UCSD-AML1 (cell line): ENCODE measurements at regions not wholly inside any gene's neighbourhood (a gene's known extent, or its start where the extent isn't known, plus 50 kb on each side); places are given as distances from the start of the nearest gene placed in this dataset.
"Not testable (repeated sequence)": the region's sequence is repeated elsewhere in the genome, so short reads cannot be mapped to it uniquely, and the experiment has no call there.

Experiments used
- DNase-seq: peaks from one replicate; lab custom pipeline; 2025; ENCODE audit not compliant: unreplicated experiment; lab: John Stamatoyannopoulos, UW

- DNase-seq, result no peak
Measured at GRCh38 chr20:56689318-56689717, 60.2 kb downstream of the TFAP2C start.

DNA sequence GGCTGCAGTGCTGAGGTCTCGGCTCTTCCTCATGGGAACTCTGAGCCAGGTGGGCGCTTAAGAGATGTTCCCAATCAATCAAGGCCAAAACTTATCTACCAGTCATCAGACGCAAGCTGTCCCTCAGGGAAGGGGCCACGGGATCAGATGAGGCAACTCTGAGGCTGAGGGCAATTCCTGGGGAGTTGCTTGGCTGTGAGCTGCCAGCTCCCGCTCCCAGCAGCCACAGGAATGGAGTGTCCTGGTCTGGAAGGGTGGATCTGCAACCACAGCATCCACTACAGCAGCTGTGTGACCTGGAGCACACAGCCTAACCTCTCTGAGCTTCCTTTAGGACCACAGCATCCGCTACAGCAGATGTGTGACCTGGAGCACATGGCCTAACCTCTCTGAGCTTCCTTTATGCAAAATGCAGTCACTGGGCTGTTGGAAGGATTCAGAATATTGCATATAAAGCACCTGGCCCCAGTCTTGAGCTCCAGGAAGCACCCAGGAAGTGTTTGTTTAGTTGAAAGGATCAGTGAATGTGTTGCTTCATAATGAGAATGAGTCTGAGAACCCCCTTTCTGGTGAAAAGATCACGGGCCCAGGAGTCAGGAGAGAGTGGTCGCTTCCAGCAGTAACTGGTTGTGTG lies 60.9 kb downstream of the TFAP2C start:
- DNase-seq, result no peak

- no peak for DNase-seq
Measured at GRCh38 chr20:56690531-56691175, 61.5 kb downstream of the TFAP2C start.

DNA sequence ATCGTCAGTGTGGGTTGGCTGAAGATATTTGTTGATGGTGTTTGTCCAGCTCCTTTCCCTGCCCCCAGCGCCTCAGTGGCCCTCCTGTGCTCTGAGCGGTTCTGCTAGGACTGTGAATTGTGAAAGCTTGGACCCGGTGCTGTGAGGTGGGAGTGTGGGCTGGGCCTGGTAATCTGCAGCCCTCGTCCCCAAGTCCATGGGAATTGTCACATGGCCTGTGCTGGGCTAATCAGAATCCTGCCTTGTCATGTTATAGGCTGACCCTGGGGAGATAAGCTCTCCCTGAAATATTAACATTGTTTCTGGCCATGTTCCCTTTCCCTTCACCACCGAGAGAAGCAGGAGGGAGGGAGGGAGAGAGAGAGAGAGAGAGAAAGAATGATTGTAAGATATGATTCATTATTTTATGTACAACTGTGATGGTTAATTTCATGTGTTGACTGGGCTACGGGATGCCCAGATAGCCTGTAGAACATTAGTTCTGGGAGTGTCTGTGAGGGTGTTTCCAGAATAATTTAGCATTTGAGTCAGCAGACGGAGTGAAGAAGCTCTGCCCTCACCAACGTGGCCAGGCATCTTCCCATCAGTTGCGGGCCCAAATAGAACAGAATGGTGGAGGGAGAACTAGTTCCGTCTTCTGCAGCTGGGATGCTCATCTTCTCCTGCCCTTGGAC lies 62.4 kb downstream of the TFAP2C start:
- DNase-seq, result no peak

DNA sequence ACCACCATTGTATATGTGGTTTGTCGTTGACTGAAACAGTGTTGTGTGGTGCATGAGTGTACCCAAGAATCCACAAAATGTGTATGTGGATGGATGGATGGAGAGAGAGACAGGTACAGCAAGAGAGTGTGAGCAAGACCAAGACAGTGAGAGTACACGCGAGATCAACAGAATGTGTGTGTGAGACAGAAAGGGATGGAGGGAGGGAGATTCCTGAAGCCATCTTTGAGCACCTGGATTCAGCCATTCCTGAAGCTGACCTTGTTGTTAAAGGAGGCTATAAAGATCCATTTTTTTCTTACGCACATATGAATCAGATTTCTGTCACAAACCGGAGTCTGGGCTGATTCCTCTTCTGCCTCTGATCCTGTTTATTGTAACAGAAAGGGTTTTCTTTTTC lies 64.1 kb downstream of the TFAP2C start:
- no peak for DNase-seq

GRCh38 chr20:56697476-56697875 lies 68.4 kb downstream of the TFAP2C start:
- DNase-seq, result no peak

DNA sequence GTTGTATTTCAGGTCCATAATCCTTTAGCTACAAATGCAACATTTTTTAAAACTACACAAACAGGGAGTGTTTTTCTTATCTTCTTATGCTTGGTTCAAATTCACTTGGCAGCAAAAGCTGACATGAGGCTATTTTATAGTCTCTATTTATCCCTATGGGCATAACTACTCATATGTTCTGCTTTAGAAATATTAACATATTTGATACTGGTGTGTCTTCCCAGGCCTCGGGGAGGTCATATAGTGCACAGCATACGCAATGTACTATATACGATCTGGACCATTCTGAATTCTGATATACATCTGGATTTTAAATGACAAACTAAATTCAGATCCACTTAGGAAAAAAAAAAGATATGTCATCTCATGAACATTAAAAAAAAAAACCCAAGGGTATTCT lies 69.2 kb downstream of the TFAP2C start:
- DNase-seq, result no peak

- DNase-seq, result no peak
Measured at GRCh38 chr20:56698749-56699148, 69.6 kb downstream of the TFAP2C start.

DNA sequence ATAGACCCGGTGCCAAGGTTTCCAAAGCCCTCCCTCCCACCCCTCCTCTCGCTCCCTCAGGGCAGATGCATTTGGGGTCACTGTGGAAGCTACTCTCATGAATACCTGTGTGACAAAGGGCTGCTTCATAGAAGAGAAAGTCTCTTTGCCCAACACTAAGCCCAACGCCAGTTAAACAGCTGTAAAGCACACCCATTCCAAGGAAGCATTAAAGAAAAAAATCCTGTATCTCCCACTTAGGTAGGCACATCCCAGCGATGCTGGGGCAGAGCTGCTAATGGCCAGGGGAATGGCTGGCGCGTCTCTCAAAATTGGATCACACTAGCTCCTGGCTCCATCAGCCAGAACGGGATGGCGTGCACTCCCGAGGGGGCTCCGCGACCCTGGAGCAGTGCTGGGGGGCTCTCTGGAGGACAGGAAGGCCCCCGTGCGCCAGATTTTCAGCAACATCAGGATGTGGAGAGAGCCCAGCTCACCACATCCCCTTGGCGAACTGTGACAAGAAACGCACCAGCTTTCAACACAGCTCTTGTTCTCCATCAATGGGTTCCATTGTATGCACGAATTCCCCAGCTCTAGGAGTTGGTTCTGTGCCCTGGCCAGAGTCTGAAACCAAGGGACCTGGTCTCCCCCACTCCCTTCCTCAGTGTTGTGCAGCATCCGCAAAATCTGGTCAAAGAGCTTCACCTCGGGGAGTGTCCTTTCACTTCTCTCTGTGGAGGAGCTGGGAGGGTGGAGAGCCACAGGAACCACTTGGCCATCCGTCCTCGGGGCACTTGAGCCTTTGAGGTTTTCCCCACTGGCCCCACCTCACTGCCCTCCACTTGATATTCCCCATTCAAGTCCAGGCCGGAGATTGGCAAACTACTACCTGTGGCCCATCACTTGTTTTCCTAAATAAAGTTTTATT lies 74.1 kb downstream of the TFAP2C start:
- no peak for DNase-seq

GRCh38 chr20:56706867-56707360 lies 77.8 kb downstream of the TFAP2C start:
- DNase-seq, result no peak

GRCh38 chr20:56708991-56709390 lies 79.9 kb downstream of the TFAP2C start:
- DNase-seq, result no peak

DNA sequence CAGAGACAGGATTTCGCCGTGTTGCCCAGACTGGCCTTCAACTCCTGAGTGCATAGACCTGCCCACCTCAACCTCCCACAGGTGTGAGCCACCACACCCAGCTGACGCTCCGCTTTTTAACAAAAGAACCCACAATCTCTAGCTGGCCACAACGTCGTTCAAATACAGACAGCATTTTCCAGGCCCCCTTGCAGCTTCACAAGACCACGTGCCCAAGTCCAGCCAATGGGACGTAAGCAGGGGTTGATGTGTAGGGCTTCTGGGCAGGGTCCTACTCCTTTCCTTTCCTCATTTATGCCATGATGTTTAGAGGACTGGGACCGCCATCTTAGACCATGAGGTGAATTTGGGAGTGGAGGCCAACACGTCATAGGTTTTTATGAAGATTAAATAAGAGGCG lies 81.0 kb downstream of the TFAP2C start:
- no peak for DNase-seq

GRCh38 chr20:56710577-56710976 lies 81.5 kb downstream of the TFAP2C start:
- not testable (repeated sequence) for DNase-seq

DNA sequence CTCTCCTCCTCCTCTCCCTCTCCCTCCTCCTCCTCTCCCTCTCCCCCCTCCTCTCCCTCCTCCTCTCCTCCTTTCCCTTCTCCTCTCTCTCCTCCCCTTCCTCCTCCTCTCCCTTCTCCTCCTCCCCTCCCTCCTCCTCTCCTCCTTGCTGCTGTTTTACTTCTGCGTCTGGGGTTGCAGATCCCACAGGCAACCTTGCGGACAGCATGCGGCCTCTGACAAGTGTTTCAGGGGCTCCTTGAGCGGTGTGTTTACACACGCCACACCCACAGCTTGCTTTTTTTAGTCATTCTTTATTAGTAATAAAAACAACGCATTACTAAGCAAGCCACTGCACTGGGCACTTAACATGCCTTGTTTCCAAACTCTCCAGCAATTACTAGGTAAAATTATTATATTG lies 81.9 kb downstream of the TFAP2C start:
- DNase-seq, result no peak

DNA sequence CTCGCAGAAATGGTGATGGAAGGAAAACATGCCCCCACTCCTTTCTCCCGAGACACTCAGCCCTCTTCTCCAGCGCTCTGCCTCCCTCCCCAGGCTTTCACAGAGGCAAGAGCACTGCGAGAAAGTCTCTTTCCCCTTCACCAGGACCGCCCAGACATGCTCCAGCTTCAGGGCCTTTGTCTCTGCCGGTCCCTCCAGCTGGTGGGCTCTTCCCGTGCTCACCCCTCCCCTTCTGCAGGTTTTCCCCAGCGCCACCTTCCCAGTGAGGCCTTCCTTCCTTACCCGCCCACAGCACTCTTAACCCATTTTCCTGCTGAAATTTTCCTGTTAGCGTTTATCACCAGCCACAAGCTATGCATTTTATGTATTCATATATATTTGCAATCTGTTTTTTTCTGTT lies 86.2 kb downstream of the TFAP2C start:
- no peak for DNase-seq

DNA sequence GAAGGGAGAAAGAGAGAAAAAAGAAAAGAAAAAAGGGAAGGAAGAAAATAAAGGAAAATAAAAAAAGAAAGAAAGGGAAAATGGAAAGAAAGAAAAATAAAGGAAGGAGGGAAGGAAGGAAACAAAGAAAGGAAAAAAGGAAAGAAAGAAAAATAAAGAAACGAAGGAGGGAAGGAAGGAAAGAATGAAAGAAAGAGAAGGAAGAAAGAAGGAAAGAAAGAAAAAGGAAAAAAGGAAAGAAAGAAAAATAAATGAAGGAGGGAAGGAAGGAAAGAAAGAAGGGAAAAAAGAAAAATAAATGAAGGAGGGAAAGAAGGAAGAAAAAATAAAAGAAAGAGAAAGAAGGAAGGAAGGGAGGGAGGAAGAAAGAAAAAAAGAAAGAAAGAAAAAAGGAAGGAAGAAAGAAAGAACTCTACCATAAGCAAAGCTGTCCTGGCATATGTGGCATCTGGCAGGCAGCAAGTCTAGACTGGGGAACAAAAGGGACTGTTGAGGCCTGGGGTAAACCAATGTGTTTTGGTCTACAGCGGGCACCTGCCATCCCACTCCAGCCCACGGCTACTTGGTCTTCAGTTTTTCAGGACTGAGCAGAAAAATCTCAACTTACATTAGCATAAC lies 86.9 kb downstream of the TFAP2C start:
- DNase-seq, result no peak

- DNase-seq, result no peak
Measured at GRCh38 chr20:56716806-56717205, 87.7 kb downstream of the TFAP2C start.

DNA sequence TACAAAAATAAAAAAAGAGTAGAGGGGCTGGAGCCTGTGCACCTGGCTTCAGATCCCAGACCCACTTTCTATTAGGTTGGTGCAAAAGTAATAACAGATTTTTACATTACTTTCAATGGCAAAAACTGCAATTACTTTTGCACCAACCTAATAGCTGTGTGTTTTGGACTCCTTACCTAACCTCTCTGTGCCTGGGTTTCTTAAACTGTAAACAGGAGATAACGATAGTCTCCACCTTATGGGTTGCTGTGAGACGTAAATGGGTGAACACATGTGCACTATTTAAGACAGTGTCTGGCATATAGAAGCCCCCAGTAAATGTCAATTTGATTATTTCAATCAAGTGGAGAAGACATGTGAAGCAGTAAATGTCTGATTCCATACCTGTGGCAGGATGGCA lies 89.7 kb downstream of the TFAP2C start:
- DNase-seq, result no peak

DNA sequence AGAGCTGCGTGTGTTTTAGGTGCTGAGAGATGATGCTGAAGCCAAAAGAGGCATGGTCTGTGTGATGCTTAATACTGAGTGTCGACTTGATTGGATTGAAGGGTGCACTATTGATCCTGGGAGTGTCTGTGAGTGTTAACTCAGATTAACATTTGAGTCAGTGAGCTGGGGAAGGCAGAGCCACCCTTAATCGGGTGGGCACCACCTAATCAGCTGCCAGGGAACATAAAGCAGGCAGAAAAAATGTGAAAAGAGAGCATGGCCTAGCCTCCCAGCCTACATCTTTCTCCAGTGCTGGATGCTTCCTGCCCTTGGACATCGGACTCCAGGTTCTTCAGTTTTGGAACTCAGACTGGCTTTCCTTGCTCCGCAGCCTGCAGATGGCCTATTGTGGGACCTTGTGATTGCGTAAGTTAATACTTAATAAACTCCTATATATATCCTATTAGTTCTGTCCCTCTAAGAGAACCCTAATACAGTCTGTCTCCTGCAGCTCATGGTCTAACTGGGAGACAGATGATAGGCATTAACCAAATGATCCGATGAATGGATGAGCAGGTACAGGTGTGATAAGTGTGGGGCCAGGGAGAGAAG lies 91.6 kb downstream of the TFAP2C start:
- no peak for DNase-seq

- peak; percentile 42 for DNase-seq
Measured at GRCh38 chr20:56722042-56722441, 92.9 kb downstream of the TFAP2C start.
